ENCODE measurements at regions not wholly inside any gene's neighbourhood (a gene's known extent, or its start where the extent isn't known, plus 50 kb on each side); places are given as distances from the start of the nearest gene placed in this dataset.

GRCh38 chr20:39777610-39778009, 815.5 kb downstream of the DHX35 start:
- TF ChIP-seq CTCF (IDR thresholded peaks at IDR 0.05) = no peak
- no peak for TF ChIP-seq POLR2A (IDR thresholded peaks at IDR 0.05)
- TF ChIP-seq EP300 (IDR thresholded peaks at IDR 0.05) = no peak

Data from tibial nerve (tissue), 4 donors.